ENCODE measurements at regions not wholly inside any gene's neighbourhood (a gene's known extent, or its start where the extent isn't known, plus 50 kb on each side); places are given as distances from the start of the nearest gene placed in this dataset.
"Not testable (repeated sequence)": the region's sequence is repeated elsewhere in the genome, so short reads cannot be mapped to it uniquely, and the experiment has no call there.

GRCh38 chr3:177438596-177439220 lies 241.4 kb upstream of the TBL1XR1 start:
- DNase-seq, result no peak

- no peak for DNase-seq
Observed at GRCh38 chr3:177439694-177440269, 242.5 kb upstream of the TBL1XR1 start.

GRCh38 chr3:177440456-177441104 lies 243.3 kb upstream of the TBL1XR1 start:
- no peak for DNase-seq

- no peak for DNase-seq
Observed at GRCh38 chr3:177441276-177441812, 244.1 kb upstream of the TBL1XR1 start.

DNA sequence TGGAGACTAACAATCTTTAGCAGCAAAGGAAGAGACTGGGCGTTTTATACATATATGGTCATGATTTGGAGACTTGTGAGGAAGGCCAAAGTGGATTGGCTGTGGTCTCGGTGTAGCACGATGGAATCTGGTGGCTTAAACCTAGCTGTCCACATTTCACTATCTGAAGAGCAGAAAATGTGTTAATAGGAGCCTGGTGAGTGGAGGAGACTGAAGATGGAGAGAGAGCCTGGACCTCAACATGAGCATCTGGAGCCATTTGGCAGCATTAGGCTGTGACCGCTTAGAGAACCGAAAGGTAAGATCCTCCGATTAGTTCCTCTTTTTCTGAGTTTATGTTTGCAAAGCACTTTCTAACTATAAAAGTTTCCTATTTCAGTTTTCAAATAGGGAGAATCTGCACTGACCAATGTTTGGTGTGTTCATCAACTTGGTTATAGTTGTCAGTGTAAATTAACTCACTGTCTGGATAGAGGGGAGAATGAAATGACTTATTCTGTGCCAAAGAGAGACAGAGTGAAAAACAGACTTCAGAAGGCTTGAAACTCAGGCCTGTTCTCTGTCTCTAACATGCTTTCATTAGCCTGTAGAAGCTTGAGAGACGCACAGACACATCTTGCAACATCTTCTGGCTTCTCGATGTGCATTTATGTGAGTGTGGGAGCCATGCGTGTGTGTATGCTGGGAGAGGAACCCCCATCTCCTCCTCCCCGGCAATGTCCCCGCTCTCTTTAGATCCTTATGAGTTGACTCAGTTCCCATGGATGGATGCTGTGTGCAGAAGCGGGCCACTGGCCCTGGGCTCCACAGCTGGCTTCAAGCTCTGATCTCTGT lies 244.7 kb upstream of the TBL1XR1 start:
- no peak for DNase-seq

- DNase-seq, result peak; percentile 83
Observed at GRCh38 chr3:177443469-177443868, 246.2 kb upstream of the TBL1XR1 start.

GRCh38 chr3:177444696-177445095 lies 247.4 kb upstream of the TBL1XR1 start:
- no peak for DNase-seq

- DNase-seq, result no peak
Observed at GRCh38 chr3:177445549-177445948, 248.3 kb upstream of the TBL1XR1 start.

DNA sequence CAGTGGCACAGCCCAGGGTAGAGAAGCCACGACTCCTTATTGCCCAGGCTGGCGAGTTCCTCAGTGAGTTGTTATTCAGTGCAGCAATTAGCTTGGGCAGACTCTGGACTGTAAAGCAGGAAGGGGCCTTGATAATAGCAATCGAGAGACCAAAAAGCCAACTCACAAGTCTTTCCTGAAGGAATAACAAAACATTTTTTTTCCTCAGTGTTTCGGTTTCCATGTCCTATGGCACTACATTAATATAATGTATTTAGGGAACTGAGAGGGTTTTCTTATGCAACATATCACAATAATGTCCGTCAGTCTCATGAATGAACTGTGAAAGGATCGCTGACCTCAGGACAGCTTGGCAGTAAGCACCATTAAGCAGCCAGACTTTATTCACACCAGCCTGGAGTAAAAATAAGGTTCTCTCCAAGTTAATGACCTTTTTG lies 248.9 kb upstream of the TBL1XR1 start:
- DNase-seq, result no peak

DNA sequence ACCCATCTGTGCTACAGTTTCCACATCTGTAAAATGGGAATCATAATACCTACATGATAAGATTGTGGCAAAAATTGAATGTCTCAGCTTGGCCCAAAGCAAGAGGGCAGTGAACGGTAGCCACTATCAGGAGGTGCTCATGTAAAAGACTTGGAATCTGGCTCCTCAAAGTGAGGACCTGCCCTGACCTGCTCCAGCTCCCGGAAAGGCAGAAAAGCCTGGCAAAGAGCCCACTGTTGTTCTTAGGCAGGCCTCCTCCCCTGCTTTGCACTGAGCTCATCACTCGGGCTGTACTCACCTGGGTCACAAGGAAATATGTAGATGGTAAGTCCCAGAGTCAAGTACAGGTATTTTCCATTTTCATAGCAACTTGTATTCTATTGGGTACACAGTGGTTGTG lies 250.7 kb upstream of the TBL1XR1 start:
- DNase-seq, result peak; percentile 73

DNA sequence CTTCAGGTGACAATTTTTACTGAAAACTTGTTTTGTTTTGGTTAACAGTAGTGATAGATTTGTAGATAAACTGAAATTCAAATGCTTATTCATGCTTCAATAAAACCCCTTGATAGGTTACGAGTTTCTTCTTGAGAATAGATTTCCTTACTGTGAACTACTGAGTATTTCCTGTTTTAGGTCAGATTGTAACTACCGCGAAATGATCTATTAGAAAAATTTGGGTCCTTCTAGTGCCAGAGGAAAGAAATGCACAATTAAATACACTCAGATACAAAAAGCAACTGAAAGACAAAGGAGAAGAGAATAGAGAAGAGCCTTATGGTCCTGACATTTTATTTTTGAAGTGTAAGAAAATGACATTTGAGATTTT lies 251.7 kb upstream of the TBL1XR1 start:
- DNase-seq, result no peak

DNA sequence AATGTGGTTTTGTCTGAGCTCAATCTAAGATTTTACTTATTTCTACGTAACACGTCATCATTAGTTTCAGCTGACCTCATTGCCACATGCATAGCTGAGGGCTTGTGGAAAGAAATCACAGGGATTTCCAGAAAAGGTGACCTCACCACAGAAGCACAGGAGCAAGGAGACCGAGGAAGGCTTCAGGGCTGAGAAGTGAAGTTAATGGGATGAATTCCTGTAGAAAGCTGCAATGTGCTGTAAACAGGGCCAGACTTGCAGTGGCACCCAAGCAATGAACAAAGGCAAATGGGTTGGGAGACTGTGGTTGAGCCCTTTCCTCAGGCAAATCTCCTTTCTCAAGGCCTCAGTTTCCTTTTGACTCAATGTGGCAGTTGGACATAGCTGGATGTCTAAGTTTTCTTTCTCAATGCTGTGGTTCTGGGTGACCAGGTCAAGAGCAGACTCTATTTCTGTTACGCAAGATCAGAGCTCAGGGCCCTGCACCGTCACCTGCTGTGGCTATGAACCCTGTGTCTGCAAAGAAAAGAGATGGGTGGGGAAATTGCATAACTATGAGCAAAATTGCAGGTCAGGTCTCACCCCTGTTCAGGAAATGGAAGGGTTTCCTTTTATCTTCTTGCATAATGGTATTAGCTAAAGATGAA lies 252.2 kb upstream of the TBL1XR1 start:
- peak; percentile 91 for DNase-seq

GRCh38 chr3:177451301-177451750 lies 254.0 kb upstream of the TBL1XR1 start:
- no peak for DNase-seq

- no peak for DNase-seq
Observed at GRCh38 chr3:177451864-177452830, 254.9 kb upstream of the TBL1XR1 start.

- no peak for DNase-seq
Observed at GRCh38 chr3:177452831-177453450, 255.7 kb upstream of the TBL1XR1 start.

DNA sequence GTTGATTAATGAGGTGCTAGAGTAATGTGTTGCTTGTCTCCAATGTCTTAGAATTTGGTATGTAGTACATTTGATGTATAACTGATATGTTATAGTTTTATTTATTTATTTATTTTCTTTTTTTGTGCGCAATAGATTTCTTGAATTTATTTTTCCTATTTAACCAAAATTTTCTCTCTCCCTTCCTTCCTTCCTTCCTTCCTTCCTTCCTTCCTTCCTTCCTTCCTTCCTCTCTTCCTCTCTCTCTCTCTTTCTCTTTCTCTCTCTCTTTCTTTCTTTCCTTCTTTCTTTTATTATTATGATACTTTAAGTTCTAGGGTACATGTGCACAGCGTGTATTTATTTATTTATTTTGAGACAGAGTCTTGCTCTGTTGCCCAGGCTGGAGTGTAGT lies 256.2 kb upstream of the TBL1XR1 start:
- no peak for DNase-seq

DNA sequence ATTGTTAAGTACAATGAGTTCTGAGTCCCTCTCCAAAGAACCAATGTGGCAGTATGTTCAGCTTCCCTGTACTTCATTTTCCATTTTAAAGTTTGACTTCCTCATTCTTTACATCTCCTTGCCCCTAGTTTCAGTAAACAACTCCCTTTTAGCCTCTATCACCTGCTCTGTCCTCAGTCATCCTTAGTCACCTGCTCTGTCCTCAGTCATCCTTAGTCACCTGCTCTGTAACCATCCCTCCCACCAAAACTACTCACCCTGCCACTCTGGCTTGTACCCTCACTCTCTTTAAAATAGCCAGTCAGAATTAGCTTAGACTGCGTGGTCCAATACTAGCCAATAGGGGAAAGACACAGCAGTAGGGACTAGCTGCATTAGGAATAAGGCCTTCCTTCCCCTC lies 259.9 kb upstream of the TBL1XR1 start:
- not testable (repeated sequence) for DNase-seq

DNA sequence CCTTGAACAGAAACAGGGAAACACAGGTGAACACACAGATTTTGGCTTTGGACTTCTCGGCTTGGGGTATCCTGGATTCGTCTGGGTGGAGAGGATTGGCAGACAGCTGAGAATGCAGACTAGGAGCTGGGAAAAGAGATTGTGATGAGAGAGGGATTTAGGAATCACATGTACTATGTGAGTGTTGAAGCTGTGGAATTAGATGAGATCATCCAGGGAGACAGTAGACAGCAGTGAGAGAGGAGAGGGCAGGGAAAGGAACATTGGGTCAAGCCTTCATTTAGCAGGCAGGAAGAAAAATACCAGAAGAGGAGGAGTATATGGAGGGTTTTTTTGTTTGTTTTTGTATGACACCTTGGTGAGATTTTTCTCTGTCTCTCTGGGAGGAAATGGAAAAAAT lies 262.1 kb upstream of the TBL1XR1 start:
- peak; percentile 70 for DNase-seq

GRCh38 chr3:177460047-177460446 lies 262.8 kb upstream of the TBL1XR1 start:
- no peak for DNase-seq

DNA sequence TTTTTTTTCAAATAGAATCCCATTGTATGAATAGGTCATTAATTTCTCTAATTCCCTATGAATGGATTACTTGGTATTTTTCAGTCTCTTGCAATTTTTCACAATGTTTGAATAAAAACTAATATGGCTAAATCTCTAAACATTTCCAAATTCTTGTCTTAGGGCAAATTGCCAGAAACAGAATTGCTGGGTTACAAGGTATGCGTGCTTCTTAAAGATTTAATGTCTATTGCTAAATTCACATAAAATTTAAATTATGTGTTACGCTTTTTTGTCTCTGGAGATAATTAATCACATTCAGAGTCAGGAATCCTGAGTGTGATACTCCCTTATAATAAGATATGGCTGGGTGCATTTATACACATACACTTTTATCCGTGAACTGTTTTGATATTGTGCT lies 264.5 kb upstream of the TBL1XR1 start:
- no peak for DNase-seq

GRCh38 chr3:177463341-177463740 lies 266.1 kb upstream of the TBL1XR1 start:
- DNase-seq, result not testable (repeated sequence)

Measured in islet precursor cell (in vitro differentiated cells).